ENCODE measurements at regions not wholly inside any gene's neighbourhood (a gene's known extent, or its start where the extent isn't known, plus 50 kb on each side); places are given as distances from the start of the nearest gene placed in this dataset.

- Histone ChIP-seq H3K4me2 (no peak overlapping the region), H3F3A (replicated peaks; ENCODE audit: insufficient read depth) (no peaks in the 10 kb centered on the region), H3K4me3 (ENCODE audit: low read depth in 2 of 2, low read length in 1 of 2) (no peak overlapping the region), H3K4me1 (ENCODE audit: control insufficient read depth in 1 of 2, insufficient read depth in 2 of 2, low read depth in 1 of 2, low read length in 1 of 2) (no peaks in the 10 kb centered on the region), H3K9me3 (no peaks in the 10 kb centered on the region), H2AFZ (ENCODE audit: low read depth) (no peak overlapping the region), H4K20me1 (ENCODE audit: insufficient read depth) (no peaks in the 10 kb centered on the region), H3K27me3 (ENCODE audit: insufficient read depth) (no peaks in the 10 kb centered on the region), H3K27ac (ENCODE audit: low read depth in 2 of 2, low read length in 1 of 2) (no peak overlapping the region), H3K9ac (no peak overlapping the region), H3K79me2 (ENCODE audit: insufficient read depth) (no peaks in the 10 kb centered on the region), H3K9me2 (no peaks in the 10 kb centered on the region), H3K36me3 (replicated peaks in 1 of 2; ENCODE audit: control insufficient read depth in 1 of 2, insufficient read depth in 2 of 2, low read length in 1 of 2) (no peaks in the 10 kb centered on the region)
- CTCF ChIA-PET = interaction anchor here (1.1 kb wide), 1 partner anchor 11 kb away, joined by 3 read pairs; no protein-coding TSS in a partner anchor
- POLR2A ChIA-PET = no interaction called here
- TF ChIP-seq JUND (IDR thresholded peaks at IDR 0.05) (no peak), CTCF (IDR thresholded peaks at IDR 0.05) (no peak), RCOR1 (IDR thresholded peaks at IDR 0.05; ENCODE audit: low read length) (no peak)
- no peak for DNase-seq
- 20% methylated on average over 1 of the region's 1 CpG for WGBS (ENCODE audit: low lambda C conversion rate)
Observed at GRCh38 chr5:8721536-8721935, 824.3 kb downstream of the SEMA5A start.

- Histone ChIP-seq H3K36me3 (replicated peaks in 1 of 2; ENCODE audit: control insufficient read depth in 1 of 2, insufficient read depth in 2 of 2, low read length in 1 of 2) (no peaks in the 10 kb centered on the region), H3K79me2 (ENCODE audit: insufficient read depth) (no peaks in the 10 kb centered on the region), H3K4me3 (ENCODE audit: low read depth in 2 of 2, low read length in 1 of 2) (no peak overlapping the region), H3K4me1 (ENCODE audit: control insufficient read depth in 1 of 2, insufficient read depth in 2 of 2, low read depth in 1 of 2, low read length in 1 of 2) (no peaks in the 10 kb centered on the region), H3K9ac (no peak overlapping the region), H3K27ac (ENCODE audit: low read depth in 2 of 2, low read length in 1 of 2) (no peak overlapping the region), H3K27me3 (ENCODE audit: insufficient read depth) (no peaks in the 10 kb centered on the region), H3K9me3 (no peaks in the 10 kb centered on the region), H3K9me2 (no peaks in the 10 kb centered on the region), H2AFZ (ENCODE audit: low read depth) (no peak overlapping the region), H3K4me2 (no peak overlapping the region), H4K20me1 (ENCODE audit: insufficient read depth) (no peaks in the 10 kb centered on the region), H3F3A (replicated peaks; ENCODE audit: insufficient read depth) (no peaks in the 10 kb centered on the region)
- ChIA-PET POLR2A (no interaction called here), CTCF (no interaction called here)
- no peak for DNase-seq
- TF ChIP-seq CHD2 (IDR thresholded peaks at IDR 0.05; ENCODE audit: low read length, partially characterized antibody) (no peak), RAD21 (IDR thresholded peaks at IDR 0.05; ENCODE audit: low read length) (no peak), USF2 (IDR thresholded peaks at IDR 0.05; ENCODE audit: borderline replicate concordance, low read depth, low read length) (no peak), GATA2 (CRISPR knock-in tag; IDR thresholded peaks at IDR 0.05) (no peak), RCOR1 (IDR thresholded peaks at IDR 0.05; ENCODE audit: low read length) (no peak), YY1 (IDR thresholded peaks at IDR 0.05; ENCODE audit: low read depth) (no peak), FOXM1 (IDR thresholded peaks at IDR 0.05; ENCODE audit: low read depth) (no peak), PBX3 (IDR thresholded peaks at IDR 0.05) (no peak), IRF3 (IDR thresholded peaks at IDR 0.05; ENCODE audit: low read depth, low read length) (no peak), SMC3 (IDR thresholded peaks at IDR 0.05; ENCODE audit: low read depth, low read length) (no peak), TAF1 (IDR thresholded peaks at IDR 0.05; ENCODE audit: borderline replicate concordance, low read depth, low read length) (no peak), JUND (IDR thresholded peaks at IDR 0.05) (no peak), POLR2AphosphoS5 (IDR thresholded peaks at IDR 0.05; ENCODE audit: low read depth, low read length) (no peak), TEAD4 (IDR thresholded peaks at IDR 0.05; ENCODE audit: borderline replicate concordance, insufficient read depth) (no peak), NRF1 (IDR thresholded peaks at IDR 0.05; ENCODE audit: low read depth, low read length) (no peak), RXRA (IDR thresholded peaks at IDR 0.05; ENCODE audit: borderline replicate concordance, low read depth) (no peak), ZBTB33 (IDR thresholded peaks at IDR 0.05; ENCODE audit: borderline replicate concordance, low read depth) (no peak)
- WGBS (ENCODE audit: low lambda C conversion rate) = 24% methylated on average over 10 of the region's 11 CpGs
Observed at GRCh38 chr5:8726383-8727036, 819.4 kb downstream of the SEMA5A start.

All from SK-N-SH (cell line).